HG03108 (cell line): ENCODE measurements at regions not wholly inside any gene's neighbourhood (a gene's known extent, or its start where the extent isn't known, plus 50 kb on each side); places are given as distances from the start of the nearest gene placed in this dataset.
"Not testable (repeated sequence)": the region's sequence is repeated elsewhere in the genome, so short reads cannot be mapped to it uniquely, and the experiment has no call there.

Source experiments
- ATAC-seq: cut with Tn5 transposase; IDR thresholded peaks from one replicate; pipeline ENCODE4 v1.9.1; 2021; ENCODE audit warnings: moderate library complexity; ENCODE audit not compliant: unreplicated experiment

DNA sequence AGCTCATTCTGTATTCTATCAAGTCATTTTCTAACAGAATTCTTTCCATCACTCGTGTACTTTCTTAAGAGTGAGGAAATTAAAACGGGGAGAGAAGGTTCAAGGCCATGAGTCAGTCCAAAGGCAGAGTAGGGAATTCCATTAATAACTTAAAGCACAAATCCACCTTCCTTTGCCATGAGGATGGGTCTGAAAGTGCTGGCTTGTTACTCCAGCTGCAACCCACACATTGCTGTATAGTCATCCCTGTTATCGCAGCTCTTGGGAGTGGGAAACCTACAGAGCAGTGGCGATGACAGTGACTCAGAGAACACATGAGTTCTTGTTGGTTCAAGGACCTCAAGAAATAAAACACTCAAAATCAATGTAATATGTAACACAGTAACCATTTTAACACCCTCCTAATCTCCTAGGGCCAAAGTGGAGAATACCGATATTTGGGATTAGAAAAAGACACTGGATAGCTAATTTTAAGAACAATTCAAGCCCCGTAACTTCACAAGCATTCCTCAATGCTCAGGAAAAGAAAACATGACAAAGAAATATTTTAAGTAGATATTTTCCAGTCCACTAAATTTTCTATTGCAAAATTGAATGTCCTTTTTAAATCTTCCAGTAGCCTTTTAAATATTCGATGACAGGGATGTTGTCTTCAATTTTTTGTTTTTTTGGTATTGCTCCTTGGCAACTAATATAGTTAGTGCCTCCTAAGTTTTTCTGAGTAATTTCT, 179.9 kb upstream of the THBS1 start:
- ATAC-seq = no peak

DNA sequence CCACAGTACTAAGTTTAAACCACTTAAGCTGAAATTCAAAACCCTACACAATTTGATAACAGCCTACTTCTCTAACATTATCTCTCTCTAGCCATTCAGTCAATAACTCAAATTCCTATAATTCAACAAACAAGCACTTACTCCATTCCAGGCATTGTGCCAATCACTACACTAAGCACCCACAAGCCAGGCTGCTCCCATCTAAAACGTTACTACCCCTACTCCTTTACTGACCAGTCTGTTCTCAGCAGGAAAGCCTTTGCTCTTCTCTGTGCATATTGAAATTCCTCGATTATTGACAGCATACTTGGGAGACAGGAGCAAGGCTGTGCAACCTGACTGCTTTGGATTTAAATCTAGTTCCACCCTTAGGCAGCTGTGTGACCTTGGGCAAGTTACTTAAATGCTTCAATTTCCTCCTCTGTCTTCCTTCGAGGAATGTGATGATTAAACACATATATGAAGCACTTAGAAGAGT, 177.2 kb upstream of the THBS1 start:
- ATAC-seq = no peak

DNA sequence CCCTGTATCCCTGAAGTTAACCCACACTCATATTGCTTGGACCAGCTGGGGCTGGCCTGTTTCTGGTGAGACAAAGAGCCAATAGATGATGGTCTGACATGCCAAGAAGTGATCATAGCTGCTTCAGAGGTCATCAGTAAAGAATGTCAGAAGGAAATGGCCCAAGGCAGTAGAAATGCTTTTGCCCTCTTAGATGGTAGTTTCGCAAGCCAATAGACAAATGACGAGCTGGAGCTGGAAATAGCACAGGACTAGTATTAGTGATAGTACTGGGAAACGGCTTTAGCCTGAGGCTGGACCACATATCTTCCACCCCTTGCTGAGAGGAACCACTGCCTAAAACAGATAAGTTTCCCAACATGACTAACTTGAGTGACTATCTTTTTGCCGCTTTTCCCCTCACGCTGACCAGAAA, 176.1 kb upstream of the THBS1 start:
- no peak for ATAC-seq

DNA sequence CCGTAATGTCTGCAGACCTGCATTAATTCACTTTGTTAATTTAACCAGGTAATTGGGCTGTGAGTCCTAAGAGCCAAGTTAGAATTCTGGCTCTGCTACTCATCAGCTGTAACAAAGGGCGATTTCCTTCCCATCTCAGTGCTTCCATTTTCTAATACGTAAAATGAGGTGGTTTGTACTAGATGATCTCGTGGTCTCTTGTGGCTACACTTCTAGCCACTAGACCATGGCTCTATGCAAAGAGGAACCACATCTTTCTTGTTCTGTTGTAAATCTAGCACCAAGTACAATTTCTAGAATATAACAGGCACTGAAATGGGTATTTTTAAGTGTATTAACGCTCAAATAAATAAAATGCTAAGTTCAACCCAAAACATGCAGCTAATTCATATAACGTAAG, 174.4 kb upstream of the THBS1 start:
- ATAC-seq = peak; percentile 87

- ATAC-seq = no peak
Observed at GRCh38 chr15:39407116-39407515, 173.8 kb upstream of the THBS1 start.

DNA sequence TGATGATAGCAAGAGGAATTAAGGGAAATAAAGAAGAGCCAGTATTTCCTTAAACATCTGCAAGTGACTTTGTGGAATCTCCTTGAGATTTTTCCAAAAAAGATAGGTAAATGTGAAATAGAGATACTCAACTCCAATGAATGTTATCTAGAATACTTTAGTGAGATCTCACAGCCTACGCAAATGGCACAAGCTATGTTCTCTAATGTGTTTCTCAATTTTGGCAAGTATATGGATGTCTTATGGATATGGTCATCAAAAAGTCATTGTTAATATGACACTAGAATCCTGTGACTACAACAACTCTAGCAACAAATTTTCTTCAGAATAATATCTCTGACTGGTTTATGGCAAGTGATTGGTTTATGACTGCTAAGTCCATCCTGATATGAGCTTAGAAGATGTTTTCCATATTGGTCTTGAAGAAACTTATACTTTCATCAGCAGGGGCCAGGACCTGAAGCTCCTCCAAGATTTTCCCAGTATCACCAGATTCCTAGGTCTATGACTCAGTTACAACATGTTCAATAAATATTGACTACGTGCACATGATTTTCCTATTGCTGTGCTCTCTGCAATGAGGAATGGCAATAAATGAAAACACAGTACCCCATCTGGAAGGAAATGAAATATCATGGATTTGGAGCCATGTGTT, 170.9 kb upstream of the THBS1 start:
- no peak for ATAC-seq

DNA sequence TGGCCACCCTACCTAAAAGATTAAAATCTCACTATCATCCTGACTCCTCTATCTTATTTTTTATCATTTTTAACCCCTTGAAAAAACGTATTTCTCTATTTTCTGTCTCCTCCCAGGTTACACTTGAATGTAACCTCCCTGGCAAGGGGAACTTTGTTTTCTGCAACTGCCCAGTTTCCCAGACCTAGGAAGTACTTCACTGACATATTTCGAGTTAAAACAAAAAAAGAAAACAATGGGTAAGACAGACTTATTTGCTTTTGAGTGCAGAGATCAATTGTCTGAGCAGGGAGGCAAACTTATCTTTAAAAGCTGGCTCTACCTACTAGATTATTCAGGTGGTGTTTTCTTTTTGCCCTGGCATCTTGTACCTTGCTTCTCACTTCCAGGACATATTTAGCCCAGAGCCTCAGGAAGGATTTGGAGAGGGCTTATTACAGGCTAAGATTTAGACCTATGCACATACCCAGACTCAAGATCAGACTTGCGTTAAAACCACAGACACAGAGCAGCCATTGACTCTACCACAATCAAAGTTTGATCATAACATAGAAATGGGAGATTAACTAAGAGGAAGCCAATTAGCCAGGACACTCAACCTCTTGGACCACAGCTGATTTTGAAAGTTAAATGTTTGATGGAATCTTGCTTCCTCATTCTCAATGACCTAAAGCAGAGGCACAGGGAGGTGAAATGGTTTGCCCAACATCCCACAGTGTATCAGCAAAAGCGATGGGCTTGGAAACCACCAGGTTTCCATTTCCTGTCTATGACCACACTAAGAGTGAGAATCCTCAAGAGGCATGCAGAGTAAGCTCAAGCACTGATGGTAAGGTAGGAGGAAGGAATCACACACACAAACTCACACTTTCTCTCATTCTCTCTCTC, 169.5 kb upstream of the THBS1 start:
- ATAC-seq = peak; percentile 89

DNA sequence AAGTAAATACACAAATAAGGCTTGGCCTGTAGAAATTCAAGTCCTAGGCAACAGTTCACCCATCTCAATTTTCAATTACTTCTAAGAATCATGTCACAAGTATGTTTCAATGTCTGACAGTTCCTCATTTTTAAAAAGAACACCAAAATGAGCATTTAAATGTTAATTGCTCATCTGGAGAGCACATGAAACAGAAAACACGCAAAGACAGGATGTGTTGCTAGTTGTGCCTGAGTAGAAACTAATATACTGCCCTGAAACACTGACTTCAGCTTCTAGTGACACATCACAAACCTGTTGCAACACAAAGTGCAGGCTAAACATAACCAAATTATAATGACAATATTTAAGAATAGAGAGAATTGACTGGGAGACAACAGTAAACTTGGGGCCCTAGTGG, 167.3 kb upstream of the THBS1 start:
- peak; percentile 58 for ATAC-seq

- no peak for ATAC-seq
Observed at GRCh38 chr15:39414201-39414600, 166.7 kb upstream of the THBS1 start.

- no peak for ATAC-seq
Observed at GRCh38 chr15:39415634-39416033, 165.2 kb upstream of the THBS1 start.

- no peak for ATAC-seq
Observed at GRCh38 chr15:39416258-39416657, 164.6 kb upstream of the THBS1 start.

- no peak for ATAC-seq
Observed at GRCh38 chr15:39417366-39418134, 163.3 kb upstream of the THBS1 start.

DNA sequence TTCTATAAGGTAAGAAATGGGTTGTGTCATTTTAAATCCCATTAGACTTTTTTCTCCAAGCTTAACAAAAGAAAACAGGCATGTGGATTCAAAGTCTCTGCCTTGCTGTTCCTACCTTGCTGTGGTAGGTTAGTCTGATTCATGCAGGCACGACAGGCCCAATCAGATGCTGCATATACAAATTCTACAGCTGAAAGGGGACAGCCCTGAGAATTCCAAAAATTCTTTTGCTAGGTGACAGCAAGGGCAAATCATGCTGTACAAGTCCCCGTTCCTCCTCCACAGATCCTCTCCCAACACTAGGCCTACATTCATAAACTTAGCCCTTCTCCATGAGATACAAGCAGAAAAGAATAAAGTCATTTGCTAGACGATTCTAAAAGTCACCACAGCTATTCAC, 161.2 kb upstream of the THBS1 start:
- ATAC-seq = no peak

DNA sequence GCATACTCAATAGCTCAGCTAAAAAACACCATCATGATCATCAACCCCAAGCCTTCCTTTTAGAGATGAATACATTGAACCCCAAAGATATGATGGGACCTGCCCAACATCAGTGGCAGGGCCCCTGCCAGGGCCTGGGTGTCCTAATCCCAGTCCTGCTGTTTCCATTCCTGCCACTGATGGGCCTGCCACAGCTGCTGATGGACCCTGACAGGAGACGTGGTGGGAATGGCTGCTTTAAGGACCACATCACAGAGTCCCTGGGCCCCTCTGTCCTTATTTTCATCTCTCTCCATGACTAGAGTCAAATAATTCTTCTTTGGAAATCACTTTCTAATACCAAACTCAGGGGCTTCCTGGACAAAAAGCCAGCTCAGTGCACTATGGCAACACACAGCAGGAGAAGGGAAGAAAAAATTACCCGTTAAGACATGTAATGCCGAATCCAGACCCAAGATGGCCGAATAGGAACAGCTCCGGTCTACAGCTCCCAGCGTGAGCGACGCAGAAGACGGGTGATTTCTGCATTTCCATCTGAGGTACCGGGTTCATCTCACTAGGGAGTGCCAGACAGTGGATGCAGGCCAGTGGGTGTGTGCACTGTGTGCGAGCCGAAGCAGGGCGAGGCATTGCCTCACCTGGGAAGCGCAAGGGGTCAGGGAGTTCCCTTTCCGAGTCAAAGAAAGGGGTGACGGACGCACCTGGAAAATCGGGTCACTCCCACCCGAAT, 160.6 kb upstream of the THBS1 start:
- not testable (repeated sequence) for ATAC-seq

- ATAC-seq = not testable (repeated sequence)
Observed at GRCh38 chr15:39420853-39421192, 160.1 kb upstream of the THBS1 start.

DNA sequence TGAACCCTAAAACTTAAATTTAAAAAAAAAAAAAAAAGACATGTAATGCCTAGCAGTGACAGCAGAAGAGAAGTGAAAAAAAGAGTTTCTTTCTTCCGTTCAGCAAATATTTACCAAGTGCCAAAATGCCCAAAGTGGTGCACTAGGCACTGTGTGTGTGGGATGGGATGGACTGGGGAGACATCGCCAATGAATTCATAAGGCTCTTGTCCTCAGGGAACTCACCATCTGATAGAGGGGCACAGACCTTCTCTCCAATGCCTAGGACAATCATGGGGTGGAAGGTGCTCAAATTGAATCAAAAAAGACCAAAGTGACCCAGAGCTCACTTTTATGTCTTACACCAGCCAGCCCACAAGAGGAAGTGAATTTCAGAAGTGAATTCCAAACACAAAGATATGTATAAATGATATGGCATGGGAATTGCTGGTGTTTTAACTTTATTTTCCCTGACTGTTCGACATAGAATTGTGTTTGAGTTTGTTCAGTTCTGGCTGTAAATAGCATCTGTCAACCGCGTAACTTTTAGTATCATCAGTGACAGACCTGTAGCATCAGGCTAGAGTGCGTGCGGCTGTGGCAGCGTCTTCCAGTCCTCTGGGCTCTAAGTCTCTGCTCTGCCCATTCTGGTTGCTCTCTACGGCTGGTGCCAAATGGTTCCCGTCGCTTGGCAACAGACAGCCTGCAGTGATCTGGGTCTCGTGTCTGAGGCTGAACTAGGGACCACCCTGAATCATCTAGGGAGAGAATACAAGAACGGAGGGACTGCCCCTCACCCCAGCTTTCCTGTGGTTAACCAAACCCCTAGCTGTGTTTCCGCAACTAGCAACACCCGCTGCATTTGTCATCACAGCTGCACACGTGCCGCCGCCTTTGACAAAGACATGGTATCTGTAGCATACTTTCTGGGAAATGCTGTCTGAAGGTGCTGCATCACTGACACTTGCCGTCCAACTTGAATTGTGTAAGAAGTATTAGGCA, 154.0 kb upstream of the THBS1 start:
- peak; percentile 88 for ATAC-seq

- no peak for ATAC-seq
Observed at GRCh38 chr15:39427705-39428104, 153.2 kb upstream of the THBS1 start.

GRCh38 chr15:39429898-39430357, 151.0 kb upstream of the THBS1 start:
- no peak for ATAC-seq

DNA sequence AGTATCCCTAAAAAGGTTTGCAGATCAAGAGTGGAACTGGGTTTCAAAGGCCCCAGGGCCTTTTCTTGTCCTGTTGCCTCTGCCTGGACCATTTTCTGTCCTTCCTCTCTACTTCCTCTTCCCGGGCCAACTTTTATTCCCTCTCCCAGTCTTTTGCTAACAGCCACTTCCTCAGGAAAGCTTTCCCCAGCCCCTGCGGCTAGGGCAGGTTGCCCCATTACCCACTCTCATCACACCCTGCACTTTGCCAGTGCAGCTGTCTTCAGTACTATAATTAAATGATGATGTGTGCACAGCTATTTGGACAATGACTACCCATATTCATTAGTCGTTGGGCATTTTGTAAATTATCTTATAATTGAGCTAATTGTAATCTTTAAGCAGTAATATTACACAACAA, 150.5 kb upstream of the THBS1 start:
- no peak for ATAC-seq
